PC-9 (cell line): ENCODE measurements at regions not wholly inside any gene's neighbourhood (a gene's known extent, or its start where the extent isn't known, plus 50 kb on each side); places are given as distances from the start of the nearest gene placed in this dataset.

Experiments used
- BruUV-seq: library from RNA; stranded (reverse); fragments of 400-500 nt; replicated peaks from 2 replicates; lab custom pipeline; 2021; lab: Mats Ljungman, UMichigan
- CTCF ChIA-PET: fragments of 300-600 bp; sonication (Branson Sonifier 250); formaldehyde crosslinking; loops from one replicate; lab custom pipeline; 2022; ENCODE audit warnings: antibody characterized with exemption; lab: Charles Lee
- POLR2A ChIA-PET: fragments of 300-600 bp; sonication (Branson Sonifier 250); formaldehyde crosslinking; loops from one replicate; lab custom pipeline; 2022; ENCODE audit warnings: antibody characterized with exemption; ENCODE audit not compliant: unreplicated experiment; lab: Charles Lee
- DNase-seq, 2 experiments: peaks; one replicate each; pipeline versions ENCODE4 v3.0.0 to v3.0.0-alpha.2; 2015 to 2022; ENCODE audit warnings: mixed read lengths in 1 of 2
- H2AFZ ChIP-seq: fragments of 200-600 bp; sonication (generic); 2 replicates; pipeline ENCODE4 v1.8.1; 2017; ENCODE audit warnings: antibody characterized with exemption
- H3F3A ChIP-seq: fragments of 200-600 bp; sonication (generic); 2 replicates; pipeline ENCODE4 v1.8.1; 2017; ENCODE audit warnings: antibody characterized with exemption, mild to moderate bottlenecking, low read depth; ENCODE audit not compliant: insufficient read depth
- H3K27ac ChIP-seq: fragments of 200-600 bp; sonication (generic); 2 replicates; pipeline ENCODE4 v1.6.1; 2016; ENCODE audit warnings: mixed run types
- H3K27me3 ChIP-seq: fragments of 200-600 bp; sonication (generic); 2 replicates; pipeline ENCODE4 v1.6.1; 2016; ENCODE audit warnings: low read depth, mixed run types; ENCODE audit not compliant: insufficient read depth
- H3K36me3 ChIP-seq: fragments of 200-600 bp; sonication (generic); 2 replicates; pipeline ENCODE4 v1.6.1; 2016; ENCODE audit warnings: low read depth, mixed run types
- H3K4me1 ChIP-seq: fragments of 200-600 bp; sonication (generic); replicated peaks from 2 replicates; pipeline ENCODE4 v1.6.1; 2016; ENCODE audit warnings: mixed run types; ENCODE audit not compliant: insufficient read depth
- H3K4me2 ChIP-seq: fragments of 200-600 bp; sonication (generic); 2 replicates; pipeline ENCODE4 v1.6.1; 2017; ENCODE audit warnings: mixed run types
- H3K4me3 ChIP-seq: fragments of 200-600 bp; sonication (generic); 2 replicates; pipeline ENCODE4 v1.6.1; 2016; ENCODE audit warnings: mixed run types
- H3K79me2 ChIP-seq: fragments of 200-600 bp; sonication (generic); 2 replicates; pipeline ENCODE4 v1.6.1; 2017; ENCODE audit warnings: low read depth, mixed run types
- H3K9me2 ChIP-seq: fragments of 200-600 bp; sonication (generic); 2 replicates; pipeline ENCODE4 v1.8.1; 2017; ENCODE audit warnings: mild to moderate bottlenecking; ENCODE audit not compliant: insufficient read depth
- H3K9me3 ChIP-seq: fragments of 200-600 bp; sonication (generic); 2 replicates; pipeline ENCODE4 v1.8.1; 2016; ENCODE audit warnings: low read depth; ENCODE audit not compliant: insufficient read depth
- H4K20me1 ChIP-seq: fragments of 200-600 bp; sonication (generic); 2 replicates; pipeline ENCODE4 v1.8.1; 2017; ENCODE audit not compliant: insufficient read depth
- CTCF ChIP-seq: fragments of 200-600 bp; sonication (generic); conservative IDR thresholded peaks from 2 replicates; pipeline ENCODE4 v1.6.1; 2017; ENCODE audit warnings: mixed run types, antibody characterized with exemption, mild to moderate bottlenecking, moderate library complexity
- EZH2 ChIP-seq: fragments of 200-600 bp; sonication (generic); IDR thresholded peaks from 2 replicates; pipeline ENCODE4 v1.8.0; 2017; ENCODE audit warnings: antibody characterized with exemption, low read depth
- intact Hi-C: fragments of 100-400 bp; cut with micrococcal nuclease; formaldehyde crosslinking; loops from one replicate; pipeline ENCODE4 v1.10.0; 2022; ENCODE audit not compliant: unreplicated experiment

GRCh38 chr20:61129311-61129710 is 122.8 kb upstream of the CDH4 start:
- DNase-seq = no peak
- no peak overlapping the region for H2AFZ ChIP-seq
- POLR2A ChIA-PET = no interaction called here
- CTCF ChIA-PET = no interaction called here
- H3K79me2 ChIP-seq = no peaks in the 10 kb centered on the region
- no peaks in the 10 kb centered on the region; the same call in 1 of the 2 replicates for H4K20me1 ChIP-seq
- no peaks in the 10 kb centered on the region for H3F3A ChIP-seq
- H3K36me3 ChIP-seq = no peaks in the 10 kb centered on the region
- no peak overlapping the region for H3K27ac ChIP-seq
- no peak overlapping the region for H3K4me3 ChIP-seq
- no peak overlapping the region for H3K4me2 ChIP-seq
- no peaks in the 10 kb centered on the region for H3K9me2 ChIP-seq
- TF ChIP-seq EZH2 (no peak), CTCF (no peak)
- peaks cover 98% of the 10 kb centered on the region for H3K27me3 ChIP-seq
- no peaks in the 10 kb centered on the region for H3K9me3 ChIP-seq
- H3K4me1 ChIP-seq = no peaks in the 10 kb centered on the region
- intact Hi-C loops = no loop called here
- no TSS peak for BruUV-seq

- CTCF ChIA-PET = no interaction called here
- Histone ChIP-seq H3K36me3 (no peaks in the 10 kb centered on the region), H3K79me2 (no peaks in the 10 kb centered on the region), H3K27ac (no peak overlapping the region), H3K27me3 (peaks cover 98% of the 10 kb centered on the region), H4K20me1 (no peaks in the 10 kb centered on the region; the same call in 1 of the 2 replicates), H3K4me1 (no peaks in the 10 kb centered on the region), H3K9me3 (no peaks in the 10 kb centered on the region), H3K4me3 (no peak overlapping the region), H3K9me2 (no peaks in the 10 kb centered on the region), H2AFZ (no peak overlapping the region), H3F3A (no peaks in the 10 kb centered on the region), H3K4me2 (no peak overlapping the region)
- TF ChIP-seq CTCF (no peak), EZH2 (no peak)
- no peak for DNase-seq
- POLR2A ChIA-PET = no interaction called here
- BruUV-seq = no TSS peak
- intact Hi-C loops = no loop called here
These were observed 121.9 kb upstream of the CDH4 start for GRCh38 chr20:61130156-61130555.

- TF ChIP-seq CTCF = no peak
- no peak for TF ChIP-seq EZH2
- H3K79me2 ChIP-seq = no peaks in the 10 kb centered on the region
- H3K27me3 ChIP-seq = peaks cover 100% of the 10 kb centered on the region
- no peak for DNase-seq
- no peak overlapping the region for H3K4me2 ChIP-seq
- POLR2A ChIA-PET = no interaction called here
- H3K27ac ChIP-seq = no peak overlapping the region
- no peaks in the 10 kb centered on the region for H3K4me1 ChIP-seq
- H3K36me3 ChIP-seq = no peaks in the 10 kb centered on the region
- intact Hi-C loops = no loop called here
- no peaks in the 10 kb centered on the region for H3K9me3 ChIP-seq
- CTCF ChIA-PET = no interaction called here
- no peaks in the 10 kb centered on the region for H4K20me1 ChIP-seq
- no peak overlapping the region for H2AFZ ChIP-seq
- no peak overlapping the region for H3K4me3 ChIP-seq
- no TSS peak for BruUV-seq
- no peaks in the 10 kb centered on the region for H3K9me2 ChIP-seq
- H3F3A ChIP-seq = no peaks in the 10 kb centered on the region
These were observed 120.1 kb upstream of the CDH4 start for GRCh38 chr20:61131944-61132343.
